ENCODE measurements at regions not wholly inside any gene's neighbourhood (a gene's known extent, or its start where the extent isn't known, plus 50 kb on each side); places are given as distances from the start of the nearest gene placed in this dataset.

- TF ChIP-seq CTCF (IDR thresholded peaks at IDR 0.05) (no peak), POLR2A (IDR thresholded peaks at IDR 0.05) (no peak)
Measured at GRCh38 chr20:57106030-57106682, 160.3 kb downstream of the BMP7 start.

All from vagina (tissue), 2 donors.